ENCODE measurements at regions not wholly inside any gene's neighbourhood (a gene's known extent, or its start where the extent isn't known, plus 50 kb on each side); places are given as distances from the start of the nearest gene placed in this dataset.

- intact Hi-C loops (cut with DNase I): no loop called here
- peaks cover 0 to 7% (median 0%) of the 10 kb centered on the region in 12 donors for H3K9me3 ChIP-seq
- H3K27ac ChIP-seq: no peak overlapping the region
- no peaks in the 10 kb centered on the region for H3K4me1 ChIP-seq
- no peaks in the 10 kb centered on the region for H3K36me3 ChIP-seq
- no peak overlapping the region for H3K4me3 ChIP-seq
- ATAC-seq: no peak
- DNase-seq: no peak
- H3K27me3 ChIP-seq: peaks cover 0 to 12% (median 0%) of the 10 kb centered on the region in 9 donors
- no peak for TF ChIP-seq CTCF (IDR thresholded peaks at IDR 0.05)
- TF ChIP-seq POLR2A (IDR thresholded peaks at IDR 0.05): no peak
Observed at GRCh38 chr15:61387675-61388074, 158.6 kb upstream of the RORA start.

GRCh38 chr15:61383421-61383820, 154.3 kb upstream of the RORA start:
- Histone ChIP-seq H3K4me1 (no peaks in the 10 kb centered on the region), H3K27me3 (peaks cover 0 to 12% (median 0%) of the 10 kb centered on the region in 9 donors), H3K4me3 (no peak overlapping the region), H3K36me3 (no peaks in the 10 kb centered on the region), H3K9me3 (peaks cover 0 to 7% (median 0%) of the 10 kb centered on the region in 12 donors), H3K27ac (no peak overlapping the region)
- WGBS, 4 donors: 38 to 82% (median 77%) methylated on average over 2 of the region's 2 CpGs
- ATAC-seq (no peak), DNase-seq (no peak)
- intact Hi-C loops (cut with DNase I): no loop called here
- TF ChIP-seq POLR2A (IDR thresholded peaks at IDR 0.05) (no peak), CTCF (IDR thresholded peaks at IDR 0.05) (no peak)

- intact Hi-C loops (cut with DNase I): no loop called here
- H3K9me3 ChIP-seq: peaks cover 0 to 7% (median 0%) of the 10 kb centered on the region in 12 donors
- H3K4me1 ChIP-seq: no peaks in the 10 kb centered on the region
- WGBS, 4 donors: 71 to 83% (median 82%) methylated on average over 1 of the region's 1 CpG
- H3K27ac ChIP-seq: no peak overlapping the region
- peaks cover 0 to 12% (median 0%) of the 10 kb centered on the region in 9 donors for H3K27me3 ChIP-seq
- H3K4me3 ChIP-seq: no peak overlapping the region
- TF ChIP-seq CTCF (IDR thresholded peaks at IDR 0.05) (no peak), POLR2A (IDR thresholded peaks at IDR 0.05) (no peak)
- DNase-seq: no peak
- no peaks in the 10 kb centered on the region for H3K36me3 ChIP-seq
- no peak for ATAC-seq
Observed at GRCh38 chr15:61382927-61383326, 153.8 kb upstream of the RORA start.

GRCh38 chr15:61381501-61381900, 152.4 kb upstream of the RORA start:
- H3K9me3 ChIP-seq: no peaks in the 10 kb centered on the region
- TF ChIP-seq CTCF (IDR thresholded peaks at IDR 0.05) (no peak), POLR2A (IDR thresholded peaks at IDR 0.05) (no peak)
- H3K36me3 ChIP-seq: no peaks in the 10 kb centered on the region
- DNase-seq (no peak), ATAC-seq (no peak)
- intact Hi-C loops (cut with DNase I): no loop called here
- no peak overlapping the region for H3K4me3 ChIP-seq
- H3K27ac ChIP-seq: no peak overlapping the region
- no peaks in the 10 kb centered on the region for H3K4me1 ChIP-seq
- 58 to 86% (median 81%) methylated on average over 3 of the region's 3 CpGs for WGBS, 4 donors
- peaks cover 0 to 4% (median 0%) of the 10 kb centered on the region in 9 donors for H3K27me3 ChIP-seq
